Stimulated activated CD8-positive, alpha-beta memory T cell treated with anti-CD3 and anti-CD28 coated beads, Interleukin-2, amount 100 ng/mL, for 48 hours (primary cell): ENCODE measurements at regions not wholly inside any gene's neighbourhood (a gene's known extent, or its start where the extent isn't known, plus 50 kb on each side); places are given as distances from the start of the nearest gene placed in this dataset.

ENCODE experiments used
- DNase-seq, 2 donors: peaks; one replicate each; pipeline ENCODE4 v3.0.0-alpha.2; 2020; ENCODE audit warnings: low read depth in 2 of 2

- no peak for DNase-seq
Measured at GRCh38 chr14:97441740-97442362, 644.7 kb downstream of the VRK1 start.

GRCh38 chr14:97442363-97442762 lies 645.2 kb downstream of the VRK1 start:
- no peak for DNase-seq

- no peak for DNase-seq
Measured at GRCh38 chr14:97443412-97443811, 646.2 kb downstream of the VRK1 start.

GRCh38 chr14:97444248-97444647 lies 647.1 kb downstream of the VRK1 start:
- DNase-seq: no peak

- DNase-seq: no peak
Measured at GRCh38 chr14:97445367-97445766, 648.2 kb downstream of the VRK1 start.

GRCh38 chr14:97446087-97446486 lies 648.9 kb downstream of the VRK1 start:
- DNase-seq: no peak

GRCh38 chr14:97452314-97452713 lies 655.1 kb downstream of the VRK1 start:
- DNase-seq: no peak

GRCh38 chr14:97453991-97454390 lies 656.8 kb downstream of the VRK1 start:
- no peak for DNase-seq

GRCh38 chr14:97456462-97456861 lies 659.3 kb downstream of the VRK1 start:
- no peak for DNase-seq

GRCh38 chr14:97456958-97457357 lies 659.8 kb downstream of the VRK1 start:
- DNase-seq: peak; percentile 42 to 51

GRCh38 chr14:97457575-97458085 lies 660.4 kb downstream of the VRK1 start:
- DNase-seq: no peak

- no peak for DNase-seq
Measured at GRCh38 chr14:97458255-97458654, 661.1 kb downstream of the VRK1 start.

GRCh38 chr14:97458661-97459579 lies 661.7 kb downstream of the VRK1 start:
- DNase-seq: peak; percentile 54 to 67

GRCh38 chr14:97462081-97462480 lies 664.9 kb downstream of the VRK1 start:
- no peak for DNase-seq

GRCh38 chr14:97468220-97468619 lies 671.0 kb downstream of the VRK1 start:
- no peak for DNase-seq

- no peak for DNase-seq
Measured at GRCh38 chr14:97477353-97477752, 680.2 kb downstream of the VRK1 start.

- DNase-seq: no peak
Measured at GRCh38 chr14:97485201-97485600, 688.0 kb downstream of the VRK1 start.

GRCh38 chr14:97486601-97487120 lies 689.5 kb downstream of the VRK1 start:
- DNase-seq: no peak

- no peak for DNase-seq
Measured at GRCh38 chr14:97489750-97490149, 692.6 kb downstream of the VRK1 start.

GRCh38 chr14:97490521-97491070 lies 693.4 kb downstream of the VRK1 start:
- DNase-seq: no peak

GRCh38 chr14:97491697-97492096 lies 694.5 kb downstream of the VRK1 start:
- DNase-seq: no peak

- DNase-seq: no peak
Measured at GRCh38 chr14:97499790-97500481, 702.8 kb downstream of the VRK1 start.
